Peyer's patch (tissue), 4 donors: ENCODE measurements at regions not wholly inside any gene's neighbourhood (a gene's known extent, or its start where the extent isn't known, plus 50 kb on each side); places are given as distances from the start of the nearest gene placed in this dataset.

Experiments used
- CTCF ChIP-seq, 6 experiments: fragments of 450-650 bp in 4 of 6; fragments of 200-600 bp in 2 of 6; sonication (generic) in 1 of 6; IDR thresholded peaks; one replicate each; pipeline ENCODE4 v1.5.1; 2017 to 2019; ENCODE audit warnings: antibody characterized with exemption in 6 of 6, mild to moderate bottlenecking in 3 of 6, moderate library complexity in 1 of 6
- POLR2A ChIP-seq, 2 donors: fragments of 450-650 bp; IDR thresholded peaks; one replicate each; pipeline ENCODE4 v1.5.1; 2017; ENCODE audit warnings: antibody characterized with exemption in 2 of 2, mild to moderate bottlenecking in 2 of 2, moderate library complexity in 2 of 2

GRCh38 chr13:67878376-67878775 lies 648.2 kb upstream of the PCDH9 start:
- TF ChIP-seq POLR2A (IDR thresholded peaks at IDR 0.05) (no peak), CTCF (IDR thresholded peaks at IDR 0.05) (no peak)
